ENCODE measurements at regions not wholly inside any gene's neighbourhood (a gene's known extent, or its start where the extent isn't known, plus 50 kb on each side); places are given as distances from the start of the nearest gene placed in this dataset.

GRCh38 chr7:88368686-88369085, 62.0 kb upstream of the STEAP4 start:
- H3K36me3 ChIP-seq (ENCODE audit: insufficient read depth, low read length): no peaks in the 10 kb centered on the region
- H3K27me3 ChIP-seq (ENCODE audit: insufficient read depth, low read length): no peaks in the 10 kb centered on the region
- no peak overlapping the region for H3K4me2 ChIP-seq (ENCODE audit: insufficient read depth, low read length)
- H3K27ac ChIP-seq (ENCODE audit: low read depth, low read length): no peak overlapping the region
- no peak for DNase-seq (ENCODE audit: insufficient read length, low spot score, missing footprints)
- no peaks in the 10 kb centered on the region for H3K4me1 ChIP-seq (ENCODE audit: insufficient read depth, low read length)
- no peaks in the 10 kb centered on the region for H4K20me1 ChIP-seq (ENCODE audit: insufficient read depth, low read length)
- H2AFZ ChIP-seq (ENCODE audit: low read length): no peak overlapping the region
- H3K4me3 ChIP-seq (ENCODE audit: insufficient read depth, low read length): no peak overlapping the region
- TF ChIP-seq CTCF (IDR thresholded peaks at IDR 0.05; ENCODE audit: extremely low read depth, low read depth, low read length): no peak
- H3K79me2 ChIP-seq (ENCODE audit: insufficient read depth, low read length): no peaks in the 10 kb centered on the region
- no peaks in the 10 kb centered on the region for H3K9me3 ChIP-seq (ENCODE audit: low read depth, low read length)

- no peak for DNase-seq (ENCODE audit: insufficient read length, low spot score, missing footprints)
- Histone ChIP-seq H3K9me3 (ENCODE audit: low read depth, low read length) (no peaks in the 10 kb centered on the region), H3K27ac (ENCODE audit: low read depth, low read length) (no peak overlapping the region), H3K4me1 (ENCODE audit: insufficient read depth, low read length) (no peaks in the 10 kb centered on the region), H3K27me3 (ENCODE audit: insufficient read depth, low read length) (no peaks in the 10 kb centered on the region), H4K20me1 (ENCODE audit: insufficient read depth, low read length) (no peaks in the 10 kb centered on the region), H2AFZ (ENCODE audit: low read length) (no peak overlapping the region), H3K4me3 (ENCODE audit: insufficient read depth, low read length) (no peak overlapping the region), H3K79me2 (ENCODE audit: insufficient read depth, low read length) (no peaks in the 10 kb centered on the region), H3K36me3 (ENCODE audit: insufficient read depth, low read length) (no peaks in the 10 kb centered on the region), H3K4me2 (ENCODE audit: insufficient read depth, low read length) (no peak overlapping the region)
- TF ChIP-seq CTCF (IDR thresholded peaks at IDR 0.05; ENCODE audit: extremely low read depth, low read depth, low read length): no peak
These were observed 60.2 kb upstream of the STEAP4 start for GRCh38 chr7:88366845-88367244.

GRCh38 chr7:88363869-88364268, 57.2 kb upstream of the STEAP4 start:
- DNase-seq (ENCODE audit: insufficient read length, low spot score, missing footprints): no peak
- Histone ChIP-seq H3K9me3 (ENCODE audit: low read depth, low read length) (no peaks in the 10 kb centered on the region), H3K4me3 (ENCODE audit: insufficient read depth, low read length) (no peak overlapping the region), H3K79me2 (ENCODE audit: insufficient read depth, low read length) (no peaks in the 10 kb centered on the region), H3K27ac (ENCODE audit: low read depth, low read length) (no peak overlapping the region), H3K4me2 (ENCODE audit: insufficient read depth, low read length) (no peak overlapping the region), H3K4me1 (ENCODE audit: insufficient read depth, low read length) (no peaks in the 10 kb centered on the region), H3K27me3 (ENCODE audit: insufficient read depth, low read length) (no peaks in the 10 kb centered on the region), H2AFZ (ENCODE audit: low read length) (no peak overlapping the region), H3K36me3 (ENCODE audit: insufficient read depth, low read length) (no peaks in the 10 kb centered on the region), H4K20me1 (ENCODE audit: insufficient read depth, low read length) (no peaks in the 10 kb centered on the region)
- TF ChIP-seq CTCF (IDR thresholded peaks at IDR 0.05; ENCODE audit: extremely low read depth, low read depth, low read length): no peak

- H3K79me2 ChIP-seq (ENCODE audit: insufficient read depth, low read length): no peaks in the 10 kb centered on the region
- H3K4me3 ChIP-seq (ENCODE audit: insufficient read depth, low read length): no peak overlapping the region
- no peak overlapping the region for H3K27ac ChIP-seq (ENCODE audit: low read depth, low read length)
- no peaks in the 10 kb centered on the region for H3K4me1 ChIP-seq (ENCODE audit: insufficient read depth, low read length)
- no peaks in the 10 kb centered on the region for H3K27me3 ChIP-seq (ENCODE audit: insufficient read depth, low read length)
- no peak for DNase-seq (ENCODE audit: insufficient read length, low spot score, missing footprints)
- H2AFZ ChIP-seq (ENCODE audit: low read length): no peak overlapping the region
- TF ChIP-seq CTCF (IDR thresholded peaks at IDR 0.05; ENCODE audit: extremely low read depth, low read depth, low read length): no peak
- no peaks in the 10 kb centered on the region for H3K36me3 ChIP-seq (ENCODE audit: insufficient read depth, low read length)
- no peaks in the 10 kb centered on the region for H4K20me1 ChIP-seq (ENCODE audit: insufficient read depth, low read length)
- H3K4me2 ChIP-seq (ENCODE audit: insufficient read depth, low read length): no peak overlapping the region
- no peaks in the 10 kb centered on the region for H3K9me3 ChIP-seq (ENCODE audit: low read depth, low read length)
These were observed 56.6 kb upstream of the STEAP4 start for GRCh38 chr7:88363249-88363648.

Data from osteoblast (primary cell).